GM23338 (cell line): ENCODE measurements at regions not wholly inside any gene's neighbourhood (a gene's known extent, or its start where the extent isn't known, plus 50 kb on each side); places are given as distances from the start of the nearest gene placed in this dataset.

ENCODE experiments used
- ATAC-seq: fragments of 200-7000 bp; cut with Tn5 transposase; 3 replicates; pipeline ENCODE4 v1.9.1; 2020
- DNase-seq: peaks from one replicate; pipeline ENCODE4 v3.0.0-alpha.2; 2015; ENCODE audit warnings: low spot score
- H2AFZ ChIP-seq: fragments of 200-600 bp; sonication (generic); 2 replicates; pipeline ENCODE4 v1.8.0; 2016; ENCODE audit warnings: antibody characterized with exemption, mild to moderate bottlenecking, moderate library complexity
- H3F3A ChIP-seq: fragments of 200-600 bp; sonication (generic); replicated peaks from 2 replicates; pipeline ENCODE4 v1.8.0; 2017; ENCODE audit warnings: antibody characterized with exemption, mixed run types, low read depth
- H3K27ac ChIP-seq: fragments of 200-600 bp; sonication (generic); 2 replicates; pipeline ENCODE4 v1.6.1; 2016; ENCODE audit warnings: low read depth
- H3K27me3 ChIP-seq: fragments of 200-600 bp; sonication (generic); 2 replicates; pipeline ENCODE4 v1.8.0; 2016; ENCODE audit warnings: mild to moderate bottlenecking, mixed run types, moderate library complexity; ENCODE audit not compliant: insufficient read depth
- H3K36me3 ChIP-seq: fragments of 200-600 bp; sonication (generic); 2 replicates; pipeline ENCODE4 v1.8.0; 2016; ENCODE audit warnings: mild to moderate bottlenecking; ENCODE audit not compliant: insufficient read depth
- H3K4me1 ChIP-seq: fragments of 200-600 bp; sonication (generic); 2 replicates; pipeline ENCODE4 v1.8.0; 2016; ENCODE audit warnings: mild to moderate bottlenecking, moderate library complexity; ENCODE audit not compliant: insufficient read depth
- H3K4me2 ChIP-seq: fragments of 200-600 bp; sonication (generic); 2 replicates; pipeline ENCODE4 v1.7.1; 2017; ENCODE audit warnings: mixed run types
- H3K4me3 ChIP-seq: fragments of 200-600 bp; sonication (generic); 2 replicates; pipeline ENCODE4 v1.6.1; 2016; ENCODE audit warnings: mixed run types
- H3K79me2 ChIP-seq: fragments of 200-600 bp; sonication (generic); replicated peaks from 2 replicates; pipeline ENCODE4 v1.8.0; 2017; ENCODE audit warnings: mild to moderate bottlenecking; ENCODE audit not compliant: insufficient read depth
- H3K9me2 ChIP-seq: fragments of 200-600 bp; sonication (generic); 2 replicates; pipeline ENCODE4 v1.8.0; 2017; ENCODE audit not compliant: insufficient read depth
- H4K20me1 ChIP-seq: fragments of 200-600 bp; sonication (generic); replicated peaks from 2 replicates; pipeline ENCODE4 v1.8.0; 2017; ENCODE audit warnings: mild to moderate bottlenecking; ENCODE audit not compliant: insufficient read depth
- H3K27ac Mint-ChIP-seq: 2 replicates; pipeline ENCODE4 v1.8.0; 2020; ENCODE audit warnings: inconsistent platforms, mild to moderate bottlenecking, moderate library complexity, mixed read lengths
- H3K27me3 Mint-ChIP-seq: 3 replicates; pipeline ENCODE4 v1.8.0; 2022; ENCODE audit warnings: low read depth, mild to moderate bottlenecking, moderate library complexity, mixed read lengths, inconsistent platforms; ENCODE audit not compliant: insufficient read depth, poor library complexity
- H3K36me3 Mint-ChIP-seq: 3 replicates; pipeline ENCODE4 v1.8.0; 2021; ENCODE audit warnings: low read depth, mild to moderate bottlenecking, inconsistent platforms, moderate library complexity, mixed read lengths
- H3K4me1 Mint-ChIP-seq: 3 replicates; pipeline ENCODE4 v1.8.0; 2020; ENCODE audit warnings: mild to moderate bottlenecking, inconsistent platforms, mixed read lengths
- H3K4me3 Mint-ChIP-seq: 3 replicates; pipeline ENCODE4 v1.8.0; 2021; ENCODE audit warnings: moderate library complexity, mild to moderate bottlenecking, inconsistent platforms, mixed read lengths
- H3K9me3 Mint-ChIP-seq: 3 replicates; pipeline ENCODE4 v1.8.0; 2020; ENCODE audit warnings: moderate library complexity, mild to moderate bottlenecking, inconsistent platforms, mixed read lengths
- CREB1 ChIP-seq: fragments of 250-450 bp; sonication (Bioruptor Pico); IDR thresholded peaks from 2 replicates; pipeline ENCODE4 v1.5.0; 2020; ENCODE audit warnings: low read depth, mild to moderate bottlenecking, moderate library complexity
- CTCF ChIP-seq, 2 experiments: fragments of 200-600 bp in 1 of 2; sonication (generic) in 1 of 2; conservative IDR thresholded peaks; 2 replicates each; pipeline versions ENCODE4 v1.5.1 to v1.6.1; 2016 to 2017; ENCODE audit warnings: antibody characterized with exemption in 2 of 2, low read depth in 2 of 2, mild to moderate bottlenecking in 2 of 2, moderate library complexity in 1 of 2
- ETS1 ChIP-seq: IDR thresholded peaks from 2 replicates; pipeline ENCODE4 v1.6.1; 2016; ENCODE audit warnings: antibody characterized with exemption
- EZH2 ChIP-seq: fragments of 200-600 bp; sonication (generic); IDR thresholded peaks from one replicate; pipeline ENCODE4 v1.8.0; 2017; ENCODE audit warnings: antibody characterized with exemption, mild to moderate bottlenecking, low read depth; ENCODE audit not compliant: unreplicated experiment
- EZH2phosphoT487 ChIP-seq: fragments of 200-600 bp; sonication (generic); IDR thresholded peaks from one replicate; pipeline ENCODE4 v1.8.1; 2018; ENCODE audit warnings: antibody characterized with exemption; ENCODE audit not compliant: unreplicated experiment
- JUNB ChIP-seq: IDR thresholded peaks from one replicate; pipeline ENCODE4 v1.6.1; 2016; ENCODE audit warnings: antibody characterized with exemption; ENCODE audit not compliant: unreplicated experiment
- NANOG ChIP-seq: IDR thresholded peaks from 2 replicates; pipeline ENCODE4 v1.6.1; 2016; ENCODE audit warnings: antibody characterized with exemption, borderline replicate concordance
- STAT1 ChIP-seq: IDR thresholded peaks from one replicate; pipeline ENCODE4 v1.6.1; 2016; ENCODE audit warnings: antibody characterized with exemption; ENCODE audit not compliant: unreplicated experiment
- ZNF114 ChIP-seq: fragments of 250-450 bp; sonication (Bioruptor Pico); IDR thresholded peaks from 2 replicates; pipeline ENCODE4 v1.5.0; 2020; ENCODE audit warnings: mild to moderate bottlenecking, moderate library complexity
- ZNF331 ChIP-seq: fragments of 250-450 bp; sonication (Bioruptor Pico); IDR thresholded peaks from 2 replicates; pipeline ENCODE4 v1.5.0; 2020; ENCODE audit warnings: low read depth, mild to moderate bottlenecking, moderate library complexity
- TF ChIP-seq, protein P1 (sequence below): fragments of 250-450 bp; sonication (Bioruptor Pico); IDR thresholded peaks from 2 replicates; pipeline ENCODE4 v1.5.0; 2020; ENCODE audit warnings: mild to moderate bottlenecking, moderate library complexity

DNA sequence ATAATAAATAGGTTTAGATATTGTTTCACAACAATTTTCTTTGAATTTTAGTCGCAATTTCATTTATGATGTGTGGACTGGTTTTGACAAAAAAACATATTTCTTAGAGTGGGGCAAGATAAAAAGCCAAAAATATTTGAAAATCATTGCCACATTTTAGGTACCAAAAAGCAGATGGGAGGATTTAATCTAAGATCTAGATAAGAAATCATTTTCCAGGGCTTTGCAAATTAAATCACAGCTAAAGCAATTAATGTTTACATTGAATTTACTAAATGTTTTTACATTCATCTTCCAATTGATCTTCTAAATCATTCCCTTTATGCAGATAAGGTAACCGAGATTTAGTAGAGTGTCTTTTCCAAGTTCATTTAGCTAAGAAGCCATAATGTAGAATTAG, 1386.0 kb upstream of the TENM4 start:
- DNase-seq (no peak), ATAC-seq (no peak)
- Histone ChIP-seq H3K79me2 (no peaks in the 10 kb centered on the region), H3K4me1 (no peaks in the 10 kb centered on the region), H3K9me2 (no peaks in the 10 kb centered on the region), H3K36me3 (no peaks in the 10 kb centered on the region), H2AFZ (no peak overlapping the region), H3K27me3 (no peaks in the 10 kb centered on the region), H3K27ac (no peak overlapping the region), H3K4me3 (no peak overlapping the region), H3F3A (no peaks in the 10 kb centered on the region), H4K20me1 (no peaks in the 10 kb centered on the region), H3K4me2 (no peak overlapping the region)
- no peaks in the 10 kb centered on the region for H3K9me3 Mint-ChIP-seq
- no peaks in the 10 kb centered on the region for H3K36me3 Mint-ChIP-seq
- no peak overlapping the region for H3K4me3 Mint-ChIP-seq
- no peak overlapping the region for H3K27ac Mint-ChIP-seq
- TF ChIP-seq ETS1 (no peak), ZNF331 (CRISPR knock-in tag) (no peak), NANOG (no peak), EZH2 (no peak), JUNB (no peak), CREB1 (no peak), EZH2phosphoT487 (no peak), STAT1 (no peak), CTCF (conservative IDR thresholded peaks at IDR 0.05; ENCODE audit: low read depth in 2 of 2) (no peak), ZNF114 (CRISPR knock-in tag) (no peak)
- TF ChIP-seq, protein P1, sequence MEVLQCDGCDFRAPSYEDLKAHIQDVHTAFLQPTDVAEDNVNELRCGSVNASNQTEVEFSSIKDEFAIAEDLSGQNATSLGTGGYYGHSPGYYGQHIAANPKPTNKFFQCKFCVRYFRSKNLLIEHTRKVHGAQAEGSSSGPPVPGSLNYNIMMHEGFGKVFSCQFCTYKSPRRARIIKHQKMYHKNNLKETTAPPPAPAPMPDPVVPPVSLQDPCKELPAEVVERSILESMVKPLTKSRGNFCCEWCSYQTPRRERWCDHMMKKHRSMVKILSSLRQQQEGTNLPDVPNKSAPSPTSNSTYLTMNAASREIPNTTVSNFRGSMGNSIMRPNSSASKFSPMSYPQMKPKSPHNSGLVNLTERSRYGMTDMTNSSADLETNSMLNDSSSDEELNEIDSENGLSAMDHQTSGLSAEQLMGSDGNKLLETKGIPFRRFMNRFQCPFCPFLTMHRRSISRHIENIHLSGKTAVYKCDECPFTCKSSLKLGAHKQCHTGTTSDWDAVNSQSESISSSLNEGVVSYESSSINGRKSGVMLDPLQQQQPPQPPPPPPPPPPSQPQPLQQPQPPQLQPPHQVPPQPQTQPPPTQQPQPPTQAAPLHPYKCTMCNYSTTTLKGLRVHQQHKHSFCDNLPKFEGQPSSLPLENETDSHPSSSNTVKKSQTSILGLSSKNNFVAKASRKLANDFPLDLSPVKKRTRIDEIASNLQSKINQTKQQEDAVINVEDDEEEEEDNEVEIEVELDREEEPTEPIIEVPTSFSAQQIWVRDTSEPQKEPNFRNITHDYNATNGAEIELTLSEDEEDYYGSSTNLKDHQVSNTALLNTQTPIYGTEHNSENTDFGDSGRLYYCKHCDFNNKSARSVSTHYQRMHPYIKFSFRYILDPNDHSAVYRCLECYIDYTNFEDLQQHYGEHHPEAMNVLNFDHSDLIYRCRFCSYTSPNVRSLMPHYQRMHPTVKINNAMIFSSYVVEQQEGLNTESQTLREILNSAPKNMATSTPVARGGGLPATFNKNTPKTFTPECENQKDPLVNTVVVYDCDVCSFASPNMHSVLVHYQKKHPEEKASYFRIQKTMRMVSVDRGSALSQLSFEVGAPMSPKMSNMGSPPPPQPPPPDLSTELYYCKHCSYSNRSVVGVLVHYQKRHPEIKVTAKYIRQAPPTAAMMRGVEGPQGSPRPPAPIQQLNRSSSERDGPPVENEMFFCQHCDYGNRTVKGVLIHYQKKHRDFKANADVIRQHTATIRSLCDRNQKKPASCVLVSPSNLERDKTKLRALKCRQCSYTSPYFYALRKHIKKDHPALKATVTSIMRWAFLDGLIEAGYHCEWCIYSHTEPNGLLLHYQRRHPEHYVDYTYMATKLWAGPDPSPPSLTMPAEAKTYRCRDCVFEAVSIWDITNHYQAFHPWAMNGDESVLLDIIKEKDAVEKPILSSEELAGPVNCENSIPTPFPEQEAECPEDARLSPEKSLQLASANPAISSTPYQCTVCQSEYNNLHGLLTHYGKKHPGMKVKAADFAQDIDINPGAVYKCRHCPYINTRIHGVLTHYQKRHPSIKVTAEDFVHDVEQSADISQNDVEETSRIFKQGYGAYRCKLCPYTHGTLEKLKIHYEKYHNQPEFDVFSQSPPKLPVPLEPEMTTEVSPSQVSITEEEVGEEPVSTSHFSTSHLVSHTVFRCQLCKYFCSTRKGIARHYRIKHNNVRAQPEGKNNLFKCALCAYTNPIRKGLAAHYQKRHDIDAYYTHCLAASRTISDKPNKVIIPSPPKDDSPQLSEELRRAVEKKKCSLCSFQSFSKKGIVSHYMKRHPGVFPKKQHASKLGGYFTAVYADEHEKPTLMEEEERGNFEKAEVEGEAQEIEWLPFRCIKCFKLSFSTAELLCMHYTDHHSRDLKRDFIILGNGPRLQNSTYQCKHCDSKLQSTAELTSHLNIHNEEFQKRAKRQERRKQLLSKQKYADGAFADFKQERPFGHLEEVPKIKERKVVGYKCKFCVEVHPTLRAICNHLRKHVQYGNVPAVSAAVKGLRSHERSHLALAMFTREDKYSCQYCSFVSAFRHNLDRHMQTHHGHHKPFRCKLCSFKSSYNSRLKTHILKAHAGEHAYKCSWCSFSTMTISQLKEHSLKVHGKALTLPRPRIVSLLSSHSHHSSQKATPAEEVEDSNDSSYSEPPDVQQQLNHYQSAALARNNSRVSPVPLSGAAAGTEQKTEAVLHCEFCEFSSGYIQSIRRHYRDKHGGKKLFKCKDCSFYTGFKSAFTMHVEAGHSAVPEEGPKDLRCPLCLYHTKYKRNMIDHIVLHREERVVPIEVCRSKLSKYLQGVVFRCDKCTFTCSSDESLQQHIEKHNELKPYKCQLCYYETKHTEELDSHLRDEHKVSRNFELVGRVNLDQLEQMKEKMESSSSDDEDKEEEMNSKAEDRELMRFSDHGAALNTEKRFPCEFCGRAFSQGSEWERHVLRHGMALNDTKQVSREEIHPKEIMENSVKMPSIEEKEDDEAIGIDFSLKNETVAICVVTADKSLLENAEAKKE (CRISPR knock-in tag) = no peak
- no peaks in the 10 kb centered on the region for H3K27me3 Mint-ChIP-seq
- peaks cover 8% of the 10 kb centered on the region; the same call in 2 of the 3 replicates for H3K4me1 Mint-ChIP-seq
